Activated CD8-positive, alpha-beta memory T cell treated with anti-CD3 and anti-CD28 coated beads, Interleukin-2, amount 50 U/mL, for 4 hours (primary cell): ENCODE measurements at regions not wholly inside any gene's neighbourhood (a gene's known extent, or its start where the extent isn't known, plus 50 kb on each side); places are given as distances from the start of the nearest gene placed in this dataset.
A peak's percentile ranks its signal among the peaks of the same experiment; 100 is the strongest.
"Not testable (repeated sequence)": the region's sequence is repeated elsewhere in the genome, so short reads cannot be mapped to it uniquely, and the experiment has no call there.

Experiments used
- DNase-seq: peaks from one replicate; pipeline ENCODE4 v3.0.0-alpha.2; 2020

DNA sequence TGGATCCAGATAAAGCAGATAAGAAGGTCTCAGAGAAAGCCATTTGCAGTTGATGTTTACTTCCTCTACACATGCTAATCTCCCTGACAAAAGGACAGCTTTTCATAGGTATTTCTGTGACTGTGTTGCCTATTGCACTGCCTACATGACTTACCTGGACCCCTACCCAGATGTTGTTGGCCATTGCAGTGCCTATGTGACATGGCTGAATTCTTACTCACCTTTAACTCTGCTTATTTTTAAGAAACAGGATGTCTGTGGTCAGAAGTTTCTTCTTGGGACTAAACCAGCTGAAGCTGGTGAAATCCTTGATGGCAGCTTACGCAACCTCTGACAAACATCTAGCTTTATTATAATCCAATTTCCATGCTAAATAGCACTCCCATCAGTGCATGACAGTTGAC, 50.7 kb downstream of the PPIAL4D start:
- not testable (repeated sequence) for DNase-seq

DNA sequence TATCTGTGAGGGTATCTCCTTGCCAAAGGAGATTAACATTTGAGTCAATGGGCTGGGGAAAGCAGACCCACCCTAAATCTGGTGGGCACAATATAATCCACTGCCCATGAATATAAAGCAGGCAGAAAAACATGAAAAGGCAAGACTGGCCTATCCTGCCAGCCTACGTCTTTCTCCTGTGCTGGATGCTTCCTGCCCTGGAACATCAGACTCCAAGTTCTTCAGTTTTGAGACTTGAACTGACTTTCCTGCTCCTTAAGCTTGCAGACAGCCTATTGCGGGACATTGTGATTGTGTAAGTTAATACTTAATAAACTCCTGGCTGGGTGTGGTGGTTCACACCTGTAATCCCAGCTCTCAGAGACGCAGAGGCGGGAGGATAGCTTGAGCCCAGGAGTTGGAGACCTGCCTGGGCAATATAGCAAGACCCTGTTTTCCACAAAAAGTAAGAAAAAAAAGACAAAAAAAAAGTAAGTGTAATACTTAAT, 52.4 kb downstream of the PPIAL4D start:
- DNase-seq: not testable (repeated sequence)

DNA sequence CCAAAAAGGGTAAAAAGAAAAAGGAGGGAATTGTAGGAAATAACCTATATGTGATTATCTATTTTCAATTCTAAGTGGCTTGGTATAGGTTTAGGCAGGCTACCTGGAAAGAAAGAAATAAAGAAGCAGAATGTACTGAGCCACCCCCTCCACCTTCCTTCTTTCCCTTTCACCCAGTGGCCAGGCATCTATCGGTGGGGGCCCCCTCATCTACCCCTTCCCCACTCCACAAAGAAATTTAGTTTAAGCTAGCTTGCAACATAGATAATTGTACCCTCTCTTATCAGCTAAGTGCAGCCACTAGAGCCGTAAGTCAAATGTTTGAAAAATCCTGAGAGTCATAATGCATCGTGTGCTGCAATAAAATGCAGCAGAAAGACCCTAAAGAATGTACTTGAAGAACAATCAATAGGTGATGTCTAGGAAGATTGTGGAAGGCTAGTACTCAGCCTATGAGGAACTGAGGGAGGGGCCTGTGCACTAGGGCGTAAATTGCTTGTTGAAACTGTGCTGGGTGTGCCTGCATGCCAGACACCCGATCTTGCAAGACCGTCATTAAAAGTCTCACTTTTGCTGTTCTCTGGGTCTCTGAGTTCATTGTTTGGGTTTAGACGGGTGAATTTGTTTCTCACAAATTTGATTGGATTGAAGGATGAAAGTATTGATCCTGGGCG, 53.0 kb downstream of the PPIAL4D start:
- DNase-seq: not testable (repeated sequence)

DNA sequence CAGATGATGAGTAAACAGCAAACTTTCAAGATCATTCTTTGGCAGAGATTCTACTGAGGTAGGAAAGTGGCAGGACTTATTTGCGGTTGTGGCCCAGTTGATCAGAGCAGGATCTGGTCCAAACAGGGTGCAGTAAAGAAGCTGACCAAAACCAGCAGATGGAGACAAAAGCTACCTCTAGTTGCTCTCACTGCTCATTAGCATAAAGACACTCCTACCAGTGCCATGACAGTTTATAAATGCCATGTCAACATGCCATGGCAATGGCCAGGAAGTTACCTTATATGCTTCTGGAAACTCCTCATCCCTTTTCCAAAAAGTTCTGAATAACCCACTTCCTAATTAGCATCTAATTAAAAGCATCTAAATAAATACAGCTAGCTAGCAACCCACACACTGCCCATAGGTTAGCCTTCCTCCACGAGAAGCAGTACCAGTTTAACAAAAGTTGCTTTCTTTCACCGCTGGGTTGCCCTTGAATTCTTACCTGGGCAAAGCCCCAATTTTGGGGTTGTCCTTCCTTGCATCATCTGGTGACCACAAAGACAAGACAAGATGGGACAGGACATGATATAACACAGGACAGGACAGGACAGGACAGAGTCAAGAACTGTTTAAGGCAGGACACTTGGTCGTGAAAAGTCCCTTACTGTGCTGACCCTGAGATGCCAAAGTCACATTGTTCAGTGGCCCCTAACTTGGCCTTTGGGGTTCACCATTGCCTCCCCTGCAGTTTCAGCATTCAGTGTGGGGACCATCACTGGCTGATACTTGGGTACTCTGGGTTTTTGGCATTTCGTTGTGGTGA, 59.2 kb downstream of the PPIAL4D start:
- DNase-seq: not testable (repeated sequence)

DNA sequence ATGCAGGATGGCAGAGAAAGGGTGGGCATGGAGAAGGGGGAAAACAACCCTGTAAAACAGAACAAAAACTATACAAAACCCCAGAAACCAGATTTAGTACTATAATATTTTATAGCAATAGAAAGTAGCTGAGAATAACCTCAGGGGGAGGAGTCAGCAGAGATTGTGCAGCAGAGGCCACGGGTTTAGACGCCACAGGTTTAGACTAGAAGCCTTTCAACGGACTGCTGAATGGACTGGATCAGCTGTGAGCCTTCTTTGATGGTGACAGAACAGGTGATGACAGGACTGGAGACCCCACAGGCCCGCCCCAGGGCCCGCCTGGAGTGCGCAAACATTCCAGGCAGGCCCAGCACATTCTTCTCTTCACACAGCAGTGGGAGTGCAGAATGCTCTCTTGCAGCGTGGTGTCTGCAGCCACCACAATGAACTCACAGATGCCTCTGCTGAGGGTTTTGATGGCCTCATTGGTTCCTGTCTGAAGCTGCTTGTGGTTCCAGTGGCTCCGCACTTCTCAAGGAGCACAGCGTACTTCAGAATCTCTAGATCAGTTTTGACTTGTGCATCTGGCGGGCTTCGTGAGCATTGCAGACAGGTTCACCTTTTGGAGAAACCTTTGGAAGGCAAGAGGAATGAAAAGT, 65.6 kb downstream of the PPIAL4D start:
- DNase-seq: peak; percentile 23

DNA sequence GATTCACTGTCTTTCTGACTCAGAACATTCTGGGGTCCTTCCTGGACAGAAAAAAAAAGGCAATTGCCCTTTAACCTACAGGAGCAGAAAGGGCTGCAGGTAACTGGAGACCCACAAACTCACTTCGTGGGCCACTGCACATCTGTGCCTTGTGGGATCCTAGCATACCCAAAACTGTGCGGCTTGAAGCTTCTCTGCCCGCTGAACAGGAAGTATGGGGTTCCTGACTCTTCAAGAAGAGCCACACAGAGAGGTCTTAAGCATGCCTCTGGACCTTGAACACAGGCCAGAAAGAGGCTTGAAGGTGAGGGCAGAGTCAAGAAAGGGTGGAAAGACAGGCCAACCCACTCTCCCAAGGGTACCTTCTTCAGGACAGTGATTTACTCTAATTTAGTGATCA, 67.6 kb downstream of the PPIAL4D start:
- not testable (repeated sequence) for DNase-seq

DNA sequence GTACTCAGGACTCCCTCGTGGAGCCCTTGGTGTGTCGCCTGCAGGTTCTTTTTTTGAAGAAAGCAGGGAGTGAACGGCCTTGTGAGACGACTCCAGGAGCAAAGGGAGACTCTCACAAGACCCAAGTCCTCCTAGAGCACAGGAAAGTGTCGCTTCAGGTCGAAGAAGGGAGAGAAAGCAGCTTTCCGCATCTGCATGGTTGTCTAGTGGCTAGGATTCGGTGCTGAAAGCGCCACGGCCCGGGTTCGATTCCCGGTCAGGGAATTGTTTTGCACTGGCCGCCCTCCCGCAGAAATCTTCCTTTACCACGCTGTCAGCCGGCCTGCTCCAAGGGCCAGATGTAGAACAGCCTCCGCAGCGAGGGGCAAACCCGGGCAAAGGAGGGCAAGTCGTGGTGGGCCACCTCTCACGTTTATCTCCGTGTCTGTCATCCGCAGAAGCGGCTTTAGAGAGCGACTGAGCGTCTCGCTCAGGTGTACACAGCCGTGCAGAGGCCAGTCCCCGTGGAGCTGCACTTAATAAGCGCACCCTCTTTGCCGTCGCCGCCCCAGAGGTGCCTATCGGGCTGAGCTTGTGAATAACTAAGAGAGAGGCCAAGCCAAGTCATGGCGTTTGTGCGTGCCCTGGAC, 72.6 kb downstream of the FAM72D start:
- DNase-seq: not testable (repeated sequence)

DNA sequence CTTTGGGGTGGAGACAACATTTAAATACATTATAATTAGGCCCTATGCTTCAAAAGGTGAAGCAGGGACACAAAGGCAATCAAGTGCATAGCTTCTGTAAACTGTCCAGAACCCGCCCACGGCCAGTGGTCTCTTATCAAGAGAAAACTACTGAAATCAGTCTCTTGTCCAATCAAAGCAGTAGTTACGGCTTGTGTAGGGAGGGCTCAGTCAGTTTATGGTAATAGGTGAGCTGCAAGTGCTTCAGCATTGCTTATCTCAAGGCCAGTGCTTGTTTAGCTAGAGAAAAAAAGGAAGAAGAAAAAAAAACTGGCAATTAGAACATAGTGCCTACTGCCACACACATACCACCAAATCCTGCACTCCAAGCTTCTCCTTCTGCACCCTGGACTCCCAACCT, 68.6 kb downstream of the FAM72D start:
- DNase-seq: not testable (repeated sequence)
